Hepatocyte (in vitro differentiated cells): ENCODE measurements at regions not wholly inside any gene's neighbourhood (a gene's known extent, or its start where the extent isn't known, plus 50 kb on each side); places are given as distances from the start of the nearest gene placed in this dataset.

ENCODE experiments used
- DNase-seq: peaks from one replicate; pipeline ENCODE4 v3.0.0-alpha.2; 2016; ENCODE audit warnings: low spot score
- H2AFZ ChIP-seq: fragments of 200-600 bp; sonication (generic); 2 replicates; pipeline ENCODE4 v1.6.0; 2016; ENCODE audit warnings: antibody characterized with exemption, mild to moderate bottlenecking
- H3K27ac ChIP-seq: fragments of 200-600 bp; sonication (generic); 2 replicates; pipeline ENCODE4 v1.5.1; 2016; ENCODE audit warnings: mild to moderate bottlenecking
- H3K27me3 ChIP-seq: fragments of 200-600 bp; sonication (generic); 2 replicates; pipeline ENCODE4 v1.6.1; 2016
- H3K36me3 ChIP-seq: fragments of 200-600 bp; sonication (generic); replicated peaks from 2 replicates; pipeline ENCODE4 v1.5.1; 2016; ENCODE audit warnings: low read depth; ENCODE audit not compliant: insufficient read depth
- H3K4me1 ChIP-seq: fragments of 200-600 bp; sonication (generic); 2 replicates; pipeline ENCODE4 v1.5.1; 2016; ENCODE audit warnings: mild to moderate bottlenecking, moderate library complexity; ENCODE audit not compliant: insufficient read depth
- H3K4me2 ChIP-seq: fragments of 200-600 bp; sonication (generic); 2 replicates; pipeline ENCODE4 v1.6.0; 2016
- H3K4me3 ChIP-seq: fragments of 200-600 bp; sonication (generic); 2 replicates; pipeline ENCODE4 v1.5.1; 2016; ENCODE audit warnings: mild to moderate bottlenecking
- H3K79me2 ChIP-seq: fragments of 200-600 bp; sonication (generic); 2 replicates; pipeline ENCODE4 v1.6.0; 2017; ENCODE audit warnings: mild to moderate bottlenecking
- H3K9me2 ChIP-seq: fragments of 200-600 bp; sonication (generic); replicated peaks from 2 replicates; pipeline ENCODE4 v1.6.0; 2017; ENCODE audit warnings: mild to moderate bottlenecking; ENCODE audit not compliant: insufficient read depth
- H3K9me3 ChIP-seq: fragments of 200-600 bp; sonication (generic); 2 replicates; pipeline ENCODE4 v1.5.1; 2016; ENCODE audit warnings: low read depth, mild to moderate bottlenecking
- H4K20me1 ChIP-seq: fragments of 200-600 bp; sonication (generic); 2 replicates; pipeline ENCODE4 v1.6.0; 2016; ENCODE audit warnings: mild to moderate bottlenecking; ENCODE audit not compliant: insufficient read depth, poor library complexity, severe bottlenecking
- CTCF ChIP-seq: fragments of 200-600 bp; sonication (generic); IDR thresholded peaks from 2 replicates; pipeline ENCODE4 v1.5.1; 2016; ENCODE audit warnings: antibody characterized with exemption, mild to moderate bottlenecking; ENCODE audit not compliant: poor library complexity
- EZH2 ChIP-seq: fragments of 200-600 bp; sonication (generic); IDR thresholded peaks from 2 replicates; pipeline ENCODE4 v1.6.1; 2016; ENCODE audit warnings: antibody characterized with exemption, mild to moderate bottlenecking, borderline replicate concordance
- EZH2phosphoT487 ChIP-seq: fragments of 200-600 bp; sonication (generic); IDR thresholded peaks from one replicate; pipeline ENCODE4 v1.6.1; 2018; ENCODE audit warnings: antibody characterized with exemption, mild to moderate bottlenecking, low read depth, moderate library complexity; ENCODE audit not compliant: unreplicated experiment, severe bottlenecking
- WGBS: methylation state at CpG from one replicate; pipeline ENCODE4 v1.1.6; 2016; ENCODE audit warnings: low lambda C conversion rate; ENCODE audit errors: missing lambda C conversion rate; 5-methylcytosine and 5-hydroxymethylcytosine counted together

GRCh38 chr6:12584631-12585405 lies 131.7 kb upstream of the PHACTR1 start:
- H3K4me1 ChIP-seq = no peaks in the 10 kb centered on the region
- H3K4me2 ChIP-seq = no peak overlapping the region
- H3K27ac ChIP-seq = no peak overlapping the region
- no peaks in the 10 kb centered on the region for H3K36me3 ChIP-seq
- no peak for DNase-seq
- no peaks in the 10 kb centered on the region for H3K9me3 ChIP-seq
- H3K4me3 ChIP-seq = no peak overlapping the region
- H3K79me2 ChIP-seq = no peaks in the 10 kb centered on the region
- H4K20me1 ChIP-seq = no peaks in the 10 kb centered on the region
- no peak overlapping the region for H2AFZ ChIP-seq
- TF ChIP-seq EZH2 (no peak), CTCF (no peak), EZH2phosphoT487 (no peak)
- H3K27me3 ChIP-seq = no peaks in the 10 kb centered on the region
- WGBS = 75% methylated on average over 14 of the region's 14 CpGs
- no peaks in the 10 kb centered on the region for H3K9me2 ChIP-seq

- no peak for TF ChIP-seq EZH2phosphoT487
- TF ChIP-seq EZH2 = no peak
- no peak for TF ChIP-seq CTCF
- Histone ChIP-seq H3K4me1 (no peaks in the 10 kb centered on the region), H3K27ac (no peak overlapping the region), H3K4me2 (no peak overlapping the region), H3K9me3 (no peaks in the 10 kb centered on the region), H2AFZ (no peak overlapping the region), H3K9me2 (no peaks in the 10 kb centered on the region), H3K27me3 (no peaks in the 10 kb centered on the region), H3K79me2 (no peaks in the 10 kb centered on the region), H3K4me3 (no peak overlapping the region), H4K20me1 (no peaks in the 10 kb centered on the region), H3K36me3 (no peaks in the 10 kb centered on the region)
- DNase-seq = no peak
- WGBS = 84% methylated on average over 12 of the region's 12 CpGs
Measured at GRCh38 chr6:12585497-12585958, 131.0 kb upstream of the PHACTR1 start.

GRCh38 chr6:12586721-12587480 lies 129.7 kb upstream of the PHACTR1 start:
- H3K27ac ChIP-seq = no peak overlapping the region
- H3K79me2 ChIP-seq = no peaks in the 10 kb centered on the region
- DNase-seq = no peak
- no peaks in the 10 kb centered on the region for H3K36me3 ChIP-seq
- H4K20me1 ChIP-seq = no peaks in the 10 kb centered on the region
- TF ChIP-seq EZH2 (no peak), EZH2phosphoT487 (no peak), CTCF (no peak)
- no peaks in the 10 kb centered on the region for H3K27me3 ChIP-seq
- no peaks in the 10 kb centered on the region for H3K9me3 ChIP-seq
- no peaks in the 10 kb centered on the region for H3K4me1 ChIP-seq
- 84% methylated on average over 9 of the region's 9 CpGs for WGBS
- H3K4me3 ChIP-seq = no peak overlapping the region
- no peak overlapping the region for H3K4me2 ChIP-seq
- no peaks in the 10 kb centered on the region for H3K9me2 ChIP-seq
- no peak overlapping the region for H2AFZ ChIP-seq
